ENCODE measurements at regions not wholly inside any gene's neighbourhood (a gene's known extent, or its start where the extent isn't known, plus 50 kb on each side); places are given as distances from the start of the nearest gene placed in this dataset.

GRCh38 chr9:7402334-7403027 lies 397.1 kb downstream of the DMAC1 start:
- H4K8ac ChIP-seq (ENCODE audit: extremely low read depth, insufficient read depth, low read length), result no peak overlapping the region
- H3K23me2 ChIP-seq (ENCODE audit: low read depth, low read length), result no peaks in the 10 kb centered on the region; the same call in 1 of the 2 replicates
- peak overlapping the region; percentile 13 for H3K4ac ChIP-seq (replicated peaks; ENCODE audit: insufficient read length, low read depth, low read length)
- no peaks in the 10 kb centered on the region for H3K79me1 ChIP-seq (ENCODE audit: low read depth, low read length)
- no peaks in the 10 kb centered on the region for H3K79me2 ChIP-seq (ENCODE audit: control insufficient read depth in 1 of 2, insufficient read depth in 2 of 2, low read length in 2 of 2)
- no peak overlapping the region for H2AK5ac ChIP-seq (ENCODE audit: low read depth, low read length)
- TF ChIP-seq ATF3 (IDR thresholded peaks at IDR 0.05; ENCODE audit: insufficient read depth, low read depth, low read length) (no peak), CHD2 (IDR thresholded peaks at IDR 0.05; ENCODE audit: low read length) (no peak), ASH2L (IDR thresholded peaks at IDR 0.05; ENCODE audit: low read length) (no peak), JUND (IDR thresholded peaks at IDR 0.05; ENCODE audit: low read length) (no peak), SP4 (IDR thresholded peaks at IDR 0.05; ENCODE audit: low read length) (no peak)
- H4K20me1 ChIP-seq (replicated peaks in 1 of 2; ENCODE audit: control insufficient read depth in 1 of 2, insufficient read depth in 2 of 2, low read length in 2 of 2), result no peaks in the 10 kb centered on the region
- H3K18ac ChIP-seq (ENCODE audit: extremely low read depth, low read length), result peak overlapping the region; percentile 28
- H4K91ac ChIP-seq (replicated peaks; ENCODE audit: insufficient read length, low read length), result no peak overlapping the region
- H3K9ac ChIP-seq (replicated peaks in 1 of 4; ENCODE audit: extremely low read depth in 1 of 4, low read depth in 3 of 4, low read length in 3 of 4), result no peak overlapping the region
- H3K14ac ChIP-seq (ENCODE audit: insufficient read length), result no peak overlapping the region
- CTCF ChIA-PET (ENCODE audit: partially characterized antibody), result interaction anchor here (0.7 to 2.4 kb wide), 39 partner anchors 7 to 689 kb away, joined by 3 to 11 read pairs (median 4); no protein-coding TSS in a partner anchor
- POLR2A ChIA-PET (ENCODE audit: partially characterized antibody), result no interaction called here
- H3K23ac ChIP-seq (ENCODE audit: insufficient read length), result no peak overlapping the region
- peak overlapping the region; percentile 41 to 62 for H3K4me2 ChIP-seq (ENCODE audit: insufficient read depth in 1 of 2, low read depth in 2 of 2, low read length in 2 of 2)
- H3K4me3 ChIP-seq (ENCODE audit: extremely low read depth in 1 of 4, insufficient read depth in 2 of 4, low read depth in 3 of 4, low read length in 4 of 4), result peak overlapping the region in 1 of 4 experiments; percentile 30; a peak in 2 of 8 replicates
- peaks cover 3 to 18% (median 14%) of the 10 kb centered on the region in 4 experiments; a peak in 5 of 7 replicates for H3K4me1 ChIP-seq (replicated peaks in 1 of 4; ENCODE audit: control insufficient read depth in 3 of 4, insufficient read depth in 4 of 4, low read length in 3 of 4)
- no peaks in the 10 kb centered on the region for H3K36me3 ChIP-seq (ENCODE audit: control insufficient read depth in 2 of 4, insufficient read depth in 4 of 4, low read length in 3 of 4)
- peak overlapping the region; percentile 9 for H2BK120ac ChIP-seq (replicated peaks; ENCODE audit: low read depth, low read length)
- H3K56ac ChIP-seq (replicated peaks; ENCODE audit: insufficient read length, low read depth, low read length), result no peak overlapping the region
- H3K27ac ChIP-seq (ENCODE audit: low read depth, low read length), result no peak overlapping the region
- no peak overlapping the region for H4K5ac ChIP-seq (ENCODE audit: insufficient read length, low read depth, low read length)
- H2BK5ac ChIP-seq (ENCODE audit: low read depth, low read length), result peak overlapping the region; percentile 78; the same call in 1 of the 2 replicates
- H3K27me3 ChIP-seq (replicated peaks in 1 of 4; ENCODE audit: control insufficient read depth in 3 of 4, extremely low read depth in 1 of 4, insufficient read depth in 3 of 4, low read length in 3 of 4), result no peaks in the 10 kb centered on the region
- FAIRE-seq, result no peak
- H2BK15ac ChIP-seq (ENCODE audit: low read length), result no peak overlapping the region
- 42% methylated on average over 2 of the region's 2 CpGs; no CpG with 5 or more reads in 1 of the 2 experiments for WGBS, 2 experiments (ENCODE audit: extremely low coverage in 1 of 2, insufficient coverage in 1 of 2, insufficient read length in 1 of 2, insufficient replicate concordance in 2 of 2, low coverage in 1 of 2, low lambda C conversion rate in 2 of 2, missing lambda C conversion rate in 1 of 2)
- H3K9me3 ChIP-seq (ENCODE audit: insufficient read depth in 2 of 2, low read depth in 1 of 2, low read length in 1 of 2), result no peaks in the 10 kb centered on the region
- H2BK12ac ChIP-seq (ENCODE audit: low read depth, low read length), result peak overlapping the region; percentile 82
- peak overlapping the region; percentile 85; the same call in 1 of the 2 replicates for H2AFZ ChIP-seq (ENCODE audit: low read length)
- H2BK20ac ChIP-seq (ENCODE audit: low read length), result peak overlapping the region; percentile 93; the same call in 1 of the 2 replicates
- DNase-seq (ENCODE audit: low read depth in 1 of 2, low spot score in 2 of 2), result no peak

All from H1 (cell line).